Gastrocnemius medialis (tissue), 4 donors: ENCODE measurements at regions not wholly inside any gene's neighbourhood (a gene's known extent, or its start where the extent isn't known, plus 50 kb on each side); places are given as distances from the start of the nearest gene placed in this dataset.

ENCODE experiments used
- ATAC-seq, 2 donors: fragments of 150-250 bp; one replicate each; pipeline ENCODE4 v1.9.1; 2016
- DNase-seq, 2 donors: peaks; one replicate each; pipeline ENCODE4 v3.0.0-alpha.2; 2019
- H3K27ac ChIP-seq, 4 donors: fragments of 200-600 bp; sonication (generic); 1 replicate in 1 of 4; 2 replicates in 3 of 4; pipeline ENCODE4 v1.5.1; 2016 to 2018; ENCODE audit warnings: mild to moderate bottlenecking in 2 of 4, moderate library complexity in 1 of 4
- H3K27me3 ChIP-seq, 3 donors: fragments of 200-600 bp; sonication (generic) in 2 of 3; 1 replicate in 1 of 3; 2 replicates in 2 of 3; pipeline versions ENCODE4 v1.5.1 to v1.6.0; 2016 to 2019; ENCODE audit warnings: mild to moderate bottlenecking in 1 of 3, moderate library complexity in 1 of 3
- H3K36me3 ChIP-seq, 2 donors: fragments of 200-600 bp; sonication (generic) in 1 of 2; one replicate each; pipeline ENCODE4 v1.5.1; 2017 to 2018
- H3K4me1 ChIP-seq, 2 donors: fragments of 200-600 bp; sonication (generic) in 1 of 2; one replicate each; pipeline ENCODE4 v1.5.1; 2016 to 2017; ENCODE audit warnings: mild to moderate bottlenecking in 2 of 2
- H3K4me3 ChIP-seq, 4 donors: fragments of 200-600 bp; sonication (generic) in 3 of 4; 1 replicate in 1 of 4; 2 replicates in 3 of 4; pipeline ENCODE4 v1.5.1; 2016 to 2019; ENCODE audit warnings: mild to moderate bottlenecking in 2 of 4
- H3K9me3 ChIP-seq, 3 donors: fragments of 200-600 bp; sonication (generic) in 2 of 3; 1 replicate in 1 of 3; 2 replicates in 2 of 3; pipeline ENCODE4 v1.5.1; 2016 to 2019
- CTCF ChIP-seq, 5 experiments: fragments of 450-650 bp in 3 of 5; fragments of 200-600 bp in 2 of 5; sonication (generic) in 2 of 5; IDR thresholded peaks in 4 of 5; conservative IDR thresholded peaks in 1 of 5; 1 replicate in 4 of 5; 2 replicates in 1 of 5; pipeline ENCODE4 v1.5.1; 2016 to 2019; ENCODE audit warnings: antibody characterized with exemption in 5 of 5, mild to moderate bottlenecking in 3 of 5, moderate library complexity in 3 of 5
- POLR2A ChIP-seq, 2 donors: fragments of 450-650 bp; IDR thresholded peaks; one replicate each; pipeline ENCODE4 v1.6.1; 2017; ENCODE audit warnings: antibody characterized with exemption in 2 of 2, mild to moderate bottlenecking in 2 of 2, moderate library complexity in 2 of 2
- in situ Hi-C, 4 donors: fragments of 200-750 bp; cut with MboI; loops; one replicate each; pipeline versions ENCODE4 v1.15.0 to v1.8.0; 2017; ENCODE audit warnings: low sequenced_read_pairs in 4 of 4
- intact Hi-C: fragments of 100-400 bp; cut with DNase I; formaldehyde crosslinking; loops from one replicate; pipeline ENCODE4 v1.15.1; 2023; ENCODE audit warnings: low total_unique reads

DNA sequence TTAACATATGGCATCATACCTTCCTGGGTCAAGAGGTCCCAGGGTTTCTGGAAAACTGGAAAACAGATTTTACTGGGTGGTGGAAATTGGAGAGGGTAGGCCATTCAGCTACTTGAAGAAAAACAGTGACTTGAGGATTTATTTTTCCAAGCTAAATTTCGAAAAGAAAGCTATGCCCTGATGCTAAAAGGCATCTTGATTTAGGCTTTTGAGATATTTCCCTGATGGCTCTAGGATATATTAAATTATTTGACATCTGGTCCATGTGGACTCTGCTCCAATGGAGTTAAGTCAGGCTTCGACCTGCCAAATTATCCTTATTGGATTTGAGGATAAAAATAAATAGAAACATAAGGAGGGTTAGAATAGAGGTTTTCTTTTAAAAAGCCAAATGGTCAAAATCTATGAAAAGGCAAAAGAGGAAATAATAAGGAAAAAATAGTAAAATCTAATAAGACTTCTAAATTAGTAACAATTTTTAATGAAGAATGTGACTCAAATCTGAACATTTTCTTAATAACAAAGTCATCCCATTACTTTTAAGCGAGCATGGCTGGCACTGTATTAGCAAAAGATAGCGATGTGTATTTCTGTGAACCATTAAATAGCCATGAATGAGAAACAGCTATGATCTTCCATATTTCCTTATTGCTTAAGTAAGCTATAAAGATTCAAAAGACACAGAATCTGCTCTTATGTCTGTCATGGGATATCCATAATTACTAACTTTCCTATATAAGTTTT is 190.0 kb upstream of the MIR17HG start:
- DNase-seq (no peak), ATAC-seq (no peak)
- Histone ChIP-seq H3K4me1 (no peaks in the 10 kb centered on the region), H3K4me3 (no peak overlapping the region), H3K36me3 (no peaks in the 10 kb centered on the region), H3K9me3 (no peaks in the 10 kb centered on the region), H3K27me3 (peaks cover 0 to 7% (median 0%) of the 10 kb centered on the region in 3 donors), H3K27ac (no peak overlapping the region)
- no peak for TF ChIP-seq POLR2A (IDR thresholded peaks at IDR 0.05)
- TF ChIP-seq CTCF (IDR thresholded peaks at IDR 0.05 in 4 of 5, conservative IDR thresholded peaks at IDR 0.05 in 1 of 5) = no peak
- intact Hi-C loops (no loop called here), in situ Hi-C loops (no loop called here)

DNA sequence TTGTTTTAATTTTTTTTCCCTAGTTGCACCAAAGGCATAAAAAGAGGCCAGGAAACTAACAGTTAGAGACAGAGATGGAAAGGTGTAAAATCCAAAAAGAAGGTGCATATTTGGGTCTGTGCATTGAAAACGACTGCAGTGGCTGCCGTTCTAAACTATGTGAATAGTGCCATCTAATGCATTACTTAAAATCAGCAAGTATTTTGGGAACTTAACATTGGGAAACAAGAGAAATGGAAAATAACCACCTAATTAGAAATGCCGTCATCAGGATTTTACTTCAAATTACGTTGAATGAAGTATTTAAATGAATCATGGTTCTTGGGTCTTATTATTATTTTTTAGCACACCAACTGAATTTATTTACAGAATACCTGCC is 189.5 kb upstream of the MIR17HG start:
- TF ChIP-seq CTCF (IDR thresholded peaks at IDR 0.05 in 4 of 5, conservative IDR thresholded peaks at IDR 0.05 in 1 of 5) (no peak), POLR2A (IDR thresholded peaks at IDR 0.05) (no peak)
- Histone ChIP-seq H3K27ac (no peak overlapping the region), H3K4me3 (no peak overlapping the region), H3K9me3 (no peaks in the 10 kb centered on the region), H3K27me3 (peaks cover 0 to 7% (median 0%) of the 10 kb centered on the region in 3 donors), H3K36me3 (no peaks in the 10 kb centered on the region), H3K4me1 (no peaks in the 10 kb centered on the region)
- intact Hi-C loops (no loop called here), in situ Hi-C loops (no loop called here)
- no peak for ATAC-seq
- DNase-seq = no peak

GRCh38 chr13:91162180-91162579 is 185.3 kb upstream of the MIR17HG start:
- in situ Hi-C loops = no loop called here
- no peaks in the 10 kb centered on the region for H3K36me3 ChIP-seq
- ATAC-seq = no peak

DNA sequence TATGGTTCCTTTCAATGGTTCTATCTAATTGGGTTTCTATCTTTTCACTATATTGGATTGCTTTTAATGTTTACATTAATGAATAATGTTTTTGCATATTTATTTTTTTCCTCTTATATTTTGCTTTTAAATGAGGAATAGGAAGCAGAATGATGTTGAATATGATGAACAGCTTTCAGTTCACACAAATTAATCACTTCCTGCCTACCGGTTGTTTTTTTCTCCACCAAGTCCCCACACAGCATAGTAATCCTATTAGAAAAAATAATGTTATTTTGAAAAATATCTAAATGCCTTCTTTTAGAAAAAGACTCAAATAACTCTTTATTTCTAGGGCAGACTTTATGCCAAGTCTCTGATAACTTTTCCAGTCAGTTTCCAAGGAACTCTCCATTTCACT is 184.9 kb upstream of the MIR17HG start:
- Histone ChIP-seq H3K4me3 (no peak overlapping the region), H3K9me3 (no peaks in the 10 kb centered on the region), H3K27ac (no peak overlapping the region), H3K27me3 (peaks cover 0 to 4% (median 0%) of the 10 kb centered on the region in 3 donors), H3K36me3 (no peaks in the 10 kb centered on the region), H3K4me1 (peaks cover 0 to under 1% of the 10 kb centered on the region in 2 donors)
- in situ Hi-C loops (no loop called here), intact Hi-C loops (no loop called here)
- DNase-seq (no peak), ATAC-seq (no peak)
- no peak for TF ChIP-seq CTCF (IDR thresholded peaks at IDR 0.05 in 4 of 5, conservative IDR thresholded peaks at IDR 0.05 in 1 of 5)

More at GRCh38 chr13:91162180-91162579, 185.3 kb upstream of the MIR17HG start:
- Histone ChIP-seq H3K27ac (no peak overlapping the region), H3K4me3 (no peak overlapping the region), H3K9me3 (no peaks in the 10 kb centered on the region), H3K27me3 (peaks cover 0 to 4% (median 0%) of the 10 kb centered on the region in 3 donors), H3K4me1 (no peaks in the 10 kb centered on the region)
- TF ChIP-seq CTCF (IDR thresholded peaks at IDR 0.05 in 4 of 5, conservative IDR thresholded peaks at IDR 0.05 in 1 of 5) (no peak), POLR2A (IDR thresholded peaks at IDR 0.05) (no peak)
- no peak for DNase-seq
- intact Hi-C loops = no loop called here

DNA sequence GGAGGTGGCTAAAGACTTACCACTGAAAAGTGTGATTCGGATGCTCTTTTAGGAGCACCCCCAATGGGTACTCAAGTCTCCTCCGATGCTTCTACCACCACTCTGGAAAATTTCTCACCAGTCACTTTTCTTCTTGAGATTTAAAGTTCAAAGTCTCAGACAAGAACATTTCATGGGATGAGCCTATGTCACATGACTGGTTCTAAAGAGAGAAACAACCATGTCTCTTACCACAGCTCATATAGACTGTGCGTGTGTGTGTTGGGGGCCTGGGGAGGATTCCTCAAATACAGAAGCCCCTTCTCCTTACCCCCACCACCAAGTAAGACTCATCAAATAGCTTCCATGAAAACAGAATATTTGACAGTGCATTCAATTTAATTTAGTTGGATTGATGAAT is 181.7 kb upstream of the MIR17HG start:
- TF ChIP-seq POLR2A (IDR thresholded peaks at IDR 0.05) = no peak
- no peak for TF ChIP-seq CTCF (IDR thresholded peaks at IDR 0.05 in 4 of 5, conservative IDR thresholded peaks at IDR 0.05 in 1 of 5)
- in situ Hi-C loops (no loop called here), intact Hi-C loops (no loop called here)
- no peak overlapping the region for H3K4me3 ChIP-seq
- H3K27me3 ChIP-seq = peaks cover 0 to 4% (median 0%) of the 10 kb centered on the region in 3 donors
- H3K36me3 ChIP-seq = no peaks in the 10 kb centered on the region
- no peak overlapping the region for H3K27ac ChIP-seq
- DNase-seq (no peak), ATAC-seq (no peak)
- H3K9me3 ChIP-seq = no peaks in the 10 kb centered on the region
- H3K4me1 ChIP-seq = peaks cover 0 to 4% of the 10 kb centered on the region in 2 donors
